Retinal pigment epithelial cell (primary cell): ENCODE measurements at regions not wholly inside any gene's neighbourhood (a gene's known extent, or its start where the extent isn't known, plus 50 kb on each side); places are given as distances from the start of the nearest gene placed in this dataset.

Experiments used
- DNase-seq: peaks from one replicate; pipeline ENCODE4 v3.0.0-alpha.2; 2010; ENCODE audit warnings: low read depth
- H3K4me3 ChIP-seq: 2 replicates; pipeline ENCODE4 v1.5.1; 2011; ENCODE audit warnings: mild to moderate bottlenecking, low read length, control low read depth, moderate library complexity
- CTCF ChIP-seq: conservative IDR thresholded peaks from 2 replicates; pipeline ENCODE4 v1.5.1; 2011; ENCODE audit warnings: low read depth, low read length, control low read depth, inconsistent platforms

GRCh38 chr12:67881565-67881964, 107.7 kb upstream of the IFNG-AS1 start:
- TF ChIP-seq CTCF = no peak
- no peak overlapping the region for H3K4me3 ChIP-seq
- no peak for DNase-seq

- no peak for TF ChIP-seq CTCF
- DNase-seq = no peak
- no peak overlapping the region for H3K4me3 ChIP-seq
These were observed 104.7 kb upstream of the IFNG-AS1 start for GRCh38 chr12:67884596-67884995.

DNA sequence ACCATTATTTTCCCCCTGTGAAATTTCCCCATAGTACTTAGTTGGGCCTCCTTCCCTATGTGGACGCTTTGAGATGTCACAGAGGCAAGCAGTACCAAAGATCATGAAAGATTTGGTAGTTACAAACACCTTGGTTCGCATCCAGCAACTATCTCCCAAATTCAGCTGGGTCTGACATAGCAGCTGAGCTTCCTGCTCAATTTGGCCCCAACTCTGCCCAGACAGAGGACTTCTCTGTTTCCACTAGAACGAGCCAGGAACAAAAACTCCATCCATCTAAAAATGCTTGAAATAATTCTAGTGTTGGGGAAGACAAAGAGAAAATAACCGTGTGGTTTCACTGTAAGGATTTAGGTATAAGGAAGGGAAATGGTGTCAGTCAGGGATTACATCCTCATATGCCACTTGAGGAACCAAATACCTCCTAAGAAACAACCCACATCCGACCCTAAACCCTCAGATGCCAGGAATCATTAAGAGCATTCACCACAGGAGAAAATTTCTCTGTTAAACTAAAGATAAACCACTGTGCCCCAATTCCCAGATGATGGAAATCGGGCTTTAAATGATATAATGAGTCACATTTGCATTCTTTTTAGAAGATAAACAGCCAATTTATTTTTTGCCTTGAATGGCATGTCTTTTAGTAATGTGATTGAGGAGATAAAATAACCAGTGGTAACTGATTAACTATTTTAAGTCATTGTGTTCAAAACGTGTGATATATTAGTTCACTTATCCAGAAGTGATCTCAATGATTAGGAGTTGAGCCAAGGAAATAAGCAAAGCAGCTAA, 103.7 kb upstream of the IFNG-AS1 start:
- H3K4me3 ChIP-seq = no peak overlapping the region
- TF ChIP-seq CTCF = no peak
- peak; percentile 30 for DNase-seq

GRCh38 chr12:67887065-67887464, 102.2 kb upstream of the IFNG-AS1 start:
- DNase-seq = no peak
- H3K4me3 ChIP-seq = no peak overlapping the region
- TF ChIP-seq CTCF = no peak

DNA sequence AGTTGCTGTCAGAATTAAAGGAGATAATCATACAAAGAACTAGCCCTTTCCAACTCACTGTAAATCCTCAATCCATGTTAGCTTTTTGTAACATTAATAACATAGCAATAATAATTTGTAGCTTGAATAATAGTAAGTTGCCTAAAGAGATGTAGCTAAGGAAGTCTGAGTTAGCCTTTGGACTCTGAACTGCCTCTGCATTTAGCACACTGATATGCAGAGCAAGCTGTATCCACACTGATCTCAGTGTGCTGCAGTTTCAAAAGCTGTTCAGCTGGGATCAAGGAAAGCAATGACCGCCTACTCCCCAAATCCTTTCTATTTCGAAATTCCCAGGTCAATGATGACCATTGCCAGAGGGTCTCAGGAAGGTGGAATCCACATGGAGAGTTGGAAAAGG, 99.3 kb upstream of the IFNG-AS1 start:
- no peak overlapping the region for H3K4me3 ChIP-seq
- no peak for DNase-seq
- no peak for TF ChIP-seq CTCF

GRCh38 chr12:67890726-67891258, 98.5 kb upstream of the IFNG-AS1 start:
- no peak overlapping the region for H3K4me3 ChIP-seq
- TF ChIP-seq CTCF = no peak
- DNase-seq = no peak

DNA sequence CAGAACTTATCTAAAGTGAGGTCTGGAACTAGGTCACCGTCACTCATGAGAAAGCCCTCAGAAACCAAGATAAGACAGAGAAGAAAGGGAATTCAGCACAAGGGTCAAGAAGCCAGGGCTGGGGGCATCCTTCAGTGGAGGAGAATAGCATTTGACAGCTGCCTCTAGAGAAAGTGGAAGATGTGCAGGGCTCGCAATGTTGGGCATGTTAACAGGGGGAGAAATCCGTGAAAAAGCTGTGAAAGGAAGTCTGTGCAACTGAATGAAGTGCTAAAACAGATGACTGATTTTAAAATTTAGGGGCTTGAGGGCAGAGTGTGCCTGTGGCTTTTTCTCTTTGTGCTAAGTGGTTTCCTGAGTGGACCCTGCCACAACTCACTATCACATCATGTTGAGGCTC, 97.7 kb upstream of the IFNG-AS1 start:
- no peak for DNase-seq

More for the DNA sequence above, 97.7 kb upstream of the IFNG-AS1 start:
- no peak overlapping the region for H3K4me3 ChIP-seq
- no peak for TF ChIP-seq CTCF
